Endothelial cell of umbilical vein (primary cell): ENCODE measurements at regions not wholly inside any gene's neighbourhood (a gene's known extent, or its start where the extent isn't known, plus 50 kb on each side); places are given as distances from the start of the nearest gene placed in this dataset.

ENCODE experiments used
- BruUV-seq: library from RNA; stranded (reverse); fragments of 400-500 nt; replicated peaks from 2 replicates; lab custom pipeline; 2021; lab: Mats Ljungman, UMichigan
- CTCF ChIA-PET: fragments of 300-600, 350-600 bp; sonication (Branson Sonifier 250); formaldehyde crosslinking; loops from one replicate; lab custom pipeline; 2021; ENCODE audit warnings: antibody characterized with exemption, inconsistent platforms; lab: Charles Lee
- POLR2A ChIA-PET: fragments of 300-600, 350-600 bp; sonication (Branson Sonifier 250); formaldehyde crosslinking; loops from one replicate; lab custom pipeline; 2021; ENCODE audit warnings: antibody characterized with exemption, inconsistent platforms; lab: Charles Lee
- DNase-seq: peaks from one replicate; pipeline ENCODE4 v3.0.0-alpha.2; 2011; ENCODE audit warnings: low read depth, low spot score
- FAIRE-seq: peaks from 2 replicates; lab custom pipeline; 2011; peaks lifted over from hg19 to GRCh38; lab: Jason Lieb, UNC
- H2AFZ ChIP-seq: 2 replicates; pipeline ENCODE4 v1.6.0; 2012; ENCODE audit warnings: low read depth, low read length, control low read depth, inconsistent platforms
- H3K27ac ChIP-seq: 2 replicates; pipeline ENCODE4 v1.5.1; 2011; ENCODE audit warnings: low read depth, mild to moderate bottlenecking, control low read depth, low read length, moderate library complexity; ENCODE audit not compliant: insufficient read depth
- H3K27me3 ChIP-seq, 2 experiments: 2 replicates each; pipeline versions ENCODE4 v1.6.0 to v1.6.1; 2011; ENCODE audit warnings: low read length in 2 of 2, mixed read lengths in 1 of 2; ENCODE audit not compliant: control insufficient read depth in 2 of 2, insufficient read depth in 2 of 2
- H3K36me3 ChIP-seq, 2 experiments: 2 replicates in 1 of 2; 3 replicates in 1 of 2; pipeline ENCODE4 v1.5.1; 2011; ENCODE audit warnings: low read length in 2 of 2, mild to moderate bottlenecking in 1 of 2, moderate library complexity in 1 of 2; ENCODE audit not compliant: control insufficient read depth in 2 of 2, insufficient read depth in 2 of 2; ENCODE audit errors: extremely low read depth in 1 of 2
- H3K4me1 ChIP-seq: 3 replicates; pipeline ENCODE4 v1.5.1; 2011; ENCODE audit warnings: mild to moderate bottlenecking, low read length; ENCODE audit not compliant: control insufficient read depth, insufficient read depth; ENCODE audit errors: extremely low read depth
- H3K4me2 ChIP-seq: 2 replicates; pipeline ENCODE4 v1.6.1; 2011; ENCODE audit warnings: low read length, control low read depth, mixed read lengths; ENCODE audit not compliant: insufficient read depth
- H3K4me3 ChIP-seq, 3 experiments: fragments of 200-600 bp in 1 of 3; sonication (generic), shearing (Covaris generic) in 1 of 3; replicated peaks in 1 of 3; 2 replicates each; pipeline ENCODE4 v1.5.1; 2011 to 2016; ENCODE audit warnings: control low read depth in 3 of 3, low read length in 3 of 3, mild to moderate bottlenecking in 2 of 3, inconsistent platforms in 1 of 3, low read depth in 1 of 3, moderate library complexity in 1 of 3; ENCODE audit not compliant: insufficient read depth in 1 of 3
- H3K79me2 ChIP-seq: 2 replicates; pipeline ENCODE4 v1.6.0; 2012; ENCODE audit warnings: low read length, inconsistent platforms; ENCODE audit not compliant: control insufficient read depth, insufficient read depth
- H3K9ac ChIP-seq: replicated peaks from 2 replicates; pipeline ENCODE3; 2011; ENCODE audit warnings: low read length, control low read depth; ENCODE audit not compliant: insufficient read depth; ENCODE audit errors: extremely low read depth
- H3K9me1 ChIP-seq: replicated peaks from 3 replicates; pipeline ENCODE4 v1.6.0; 2011; ENCODE audit warnings: mild to moderate bottlenecking, low read length; ENCODE audit not compliant: control insufficient read depth, insufficient read depth; ENCODE audit errors: extremely low read depth
- H3K9me3 ChIP-seq: replicated peaks from 2 replicates; pipeline ENCODE4 v1.5.1; 2012; ENCODE audit warnings: low read length, inconsistent platforms; ENCODE audit not compliant: control insufficient read depth, insufficient read depth
- H4K20me1 ChIP-seq: replicated peaks from 2 replicates; pipeline ENCODE3; 2011; ENCODE audit warnings: mild to moderate bottlenecking, low read length; ENCODE audit not compliant: control insufficient read depth, insufficient read depth; ENCODE audit errors: extremely low read depth
- CTCF ChIP-seq, 2 donors: IDR thresholded peaks; 1 replicate in 1 of 2; 2 replicates in 1 of 2; pipeline ENCODE4 v1.5.1; 2011; ENCODE audit warnings: low read length in 2 of 2, mild to moderate bottlenecking in 2 of 2, moderate library complexity in 2 of 2, control low read depth in 1 of 2, inconsistent platforms in 1 of 2, low read depth in 1 of 2; ENCODE audit not compliant: insufficient read depth in 1 of 2; ENCODE audit errors: extremely low read depth in 1 of 2
- EZH2 ChIP-seq: IDR thresholded peaks from 2 replicates; pipeline ENCODE4 v1.6.1; 2012; ENCODE audit warnings: borderline replicate concordance, low read depth, mild to moderate bottlenecking, moderate library complexity, low read length, inconsistent platforms; ENCODE audit not compliant: severe bottlenecking
- FOS ChIP-seq: IDR thresholded peaks from 2 replicates; pipeline ENCODE4 v1.6.1; 2011; ENCODE audit warnings: mild to moderate bottlenecking, low read length, moderate library complexity, borderline replicate concordance; ENCODE audit not compliant: insufficient read depth
- GATA2 ChIP-seq: IDR thresholded peaks from 2 replicates; pipeline ENCODE4 v1.7.0; 2011; ENCODE audit warnings: low read depth, mild to moderate bottlenecking, moderate library complexity, mixed read lengths, low read length; ENCODE audit not compliant: insufficient read length, insufficient read depth
- JUN ChIP-seq: IDR thresholded peaks from 2 replicates; pipeline ENCODE4 v1.6.1; 2011; ENCODE audit warnings: borderline replicate concordance, low read depth; ENCODE audit not compliant: insufficient read length, insufficient read depth
- MAX ChIP-seq: IDR thresholded peaks from 2 replicates; pipeline ENCODE4 v1.6.1; 2011; ENCODE audit not compliant: insufficient read depth, insufficient read length
- MYC ChIP-seq: IDR thresholded peaks from one replicate; pipeline ENCODE4 v1.6.1; 2011; ENCODE audit warnings: mild to moderate bottlenecking, low read depth, low read length
- POLR2A ChIP-seq: IDR thresholded peaks from 2 replicates; pipeline ENCODE4 v1.6.1; 2012; ENCODE audit warnings: low read depth, mild to moderate bottlenecking, control low read depth, low read length
- POLR2AphosphoS5 ChIP-seq: IDR thresholded peaks from 2 replicates; pipeline ENCODE4 v1.6.1; 2012; ENCODE audit warnings: low read depth, mild to moderate bottlenecking, control low read depth, low read length, moderate library complexity; ENCODE audit not compliant: insufficient read depth
- dilution Hi-C: fragments of 300-500 bp; cut with MboI; formaldehyde crosslinking; loops from one replicate; pipeline ENCODE4 v1.15.0; 2019; ENCODE audit warnings: low sequenced_read_pairs; ENCODE audit not compliant: extremely low pct_ligation_motif_present
- intact Hi-C: fragments of 100-400 bp; cut with micrococcal nuclease; formaldehyde crosslinking; loops from one replicate; pipeline ENCODE4 v1.10.0; 2022

- Histone ChIP-seq H3K9me3 (no peaks in the 10 kb centered on the region), H3K9ac (no peak overlapping the region), H2AFZ (no peak overlapping the region), H3K9me1 (no peaks in the 10 kb centered on the region), H3K4me3 (no peak overlapping the region), H3K4me1 (no peaks in the 10 kb centered on the region), H3K79me2 (no peaks in the 10 kb centered on the region), H3K27ac (no peak overlapping the region), H3K4me2 (no peak overlapping the region), H4K20me1 (no peaks in the 10 kb centered on the region), H3K36me3 (no peaks in the 10 kb centered on the region), H3K27me3 (no peaks in the 10 kb centered on the region)
- dilution Hi-C loops: no loop called here
- FAIRE-seq: no peak
- POLR2A ChIA-PET: no interaction called here
- TF ChIP-seq CTCF (IDR thresholded peaks at IDR 0.05; ENCODE audit: extremely low read depth in 1 of 2, insufficient read depth in 1 of 2, low read depth in 1 of 2, low read length in 2 of 2): no peak
- no peak for TF ChIP-seq FOS
- TF ChIP-seq POLR2A: no peak
- no peak for TF ChIP-seq JUN
- TF ChIP-seq EZH2: no peak
- no peak for TF ChIP-seq MYC
- no peak for TF ChIP-seq POLR2AphosphoS5
- no peak for TF ChIP-seq GATA2
- no peak for TF ChIP-seq MAX
- no peak for DNase-seq
- CTCF ChIA-PET: no interaction called here
- intact Hi-C loops: no loop called here
- BruUV-seq: no TSS peak
Observed at GRCh38 chr1:177863796-177864195, 106.1 kb downstream of the SEC16B start.
